Ecto neural progenitor cell (in vitro differentiated cells): ENCODE measurements at regions not wholly inside any gene's neighbourhood (a gene's known extent, or its start where the extent isn't known, plus 50 kb on each side); places are given as distances from the start of the nearest gene placed in this dataset.
"Not testable (repeated sequence)": the region's sequence is repeated elsewhere in the genome, so short reads cannot be mapped to it uniquely, and the experiment has no call there.

Experiments used
- DNase-seq: peaks from one replicate; pipeline ENCODE4 v3.0.0-alpha.2; 2018; ENCODE audit warnings: low spot score

DNA sequence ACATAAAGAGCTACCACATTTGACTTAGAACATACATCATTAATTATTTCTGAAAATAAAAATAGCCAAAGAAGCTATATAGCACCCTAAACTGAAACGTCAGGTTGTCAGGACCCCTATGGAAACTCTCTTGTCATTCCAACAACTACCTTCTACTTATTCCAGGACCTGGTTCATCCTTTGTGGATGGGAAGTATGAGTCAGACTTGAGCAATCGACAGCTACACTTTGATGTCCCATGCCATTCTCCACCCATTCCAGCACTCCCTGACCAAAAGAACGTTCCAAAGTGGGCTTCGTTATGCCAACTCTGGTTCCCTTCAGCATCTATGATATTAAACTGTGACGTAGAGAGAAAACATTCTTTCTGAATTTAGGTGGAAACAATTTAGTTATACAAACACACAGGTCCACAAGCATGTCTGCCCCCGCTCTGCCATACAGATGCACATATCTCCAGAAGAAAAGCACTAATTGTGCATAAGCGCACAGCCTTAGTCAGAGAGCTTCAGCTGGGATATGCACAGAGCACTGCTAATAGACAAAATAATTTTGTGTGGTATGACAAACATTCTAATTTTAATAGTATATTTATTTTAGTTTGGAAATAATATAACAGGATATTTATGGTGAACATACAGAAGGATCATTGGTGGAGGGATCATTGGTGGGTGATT, 723.1 kb upstream of the B3GALT2 start:
- DNase-seq = no peak

DNA sequence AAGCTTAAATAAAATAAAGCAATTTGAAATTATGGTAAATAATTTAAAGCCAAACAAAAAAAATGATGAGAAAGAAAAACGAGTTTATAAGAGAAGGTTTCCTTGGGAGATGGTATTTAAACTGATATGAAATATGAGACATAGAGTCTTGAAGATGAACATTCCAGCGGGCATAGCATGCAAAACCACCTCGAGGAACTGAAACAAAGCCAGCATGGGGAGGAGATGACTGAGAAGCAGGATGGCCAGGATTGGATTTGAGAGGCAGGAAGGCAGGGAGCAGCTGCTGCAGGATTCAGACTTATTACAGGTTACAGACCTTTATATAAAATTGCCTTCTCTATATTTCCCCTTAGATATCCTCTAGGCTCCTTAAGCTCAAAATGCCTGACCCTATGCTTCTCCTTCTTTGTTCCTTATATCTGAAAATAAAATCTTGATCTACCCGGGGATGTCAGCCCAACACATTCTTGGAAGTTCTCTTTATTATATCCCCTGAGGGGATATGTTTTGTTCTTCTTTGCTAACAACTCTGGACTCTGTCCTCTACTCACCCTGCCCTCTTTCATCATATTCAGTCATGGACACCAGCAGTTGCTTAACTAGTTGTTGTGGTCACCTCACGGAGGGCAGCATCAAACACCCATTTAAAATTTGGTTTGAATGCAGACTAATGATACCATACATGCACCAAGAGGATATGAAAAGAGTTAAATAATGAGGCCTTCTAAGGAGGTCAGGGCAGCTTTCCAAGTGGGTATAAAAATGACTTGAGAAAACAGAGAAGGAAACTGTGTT, 719.1 kb upstream of the B3GALT2 start:
- no peak for DNase-seq

DNA sequence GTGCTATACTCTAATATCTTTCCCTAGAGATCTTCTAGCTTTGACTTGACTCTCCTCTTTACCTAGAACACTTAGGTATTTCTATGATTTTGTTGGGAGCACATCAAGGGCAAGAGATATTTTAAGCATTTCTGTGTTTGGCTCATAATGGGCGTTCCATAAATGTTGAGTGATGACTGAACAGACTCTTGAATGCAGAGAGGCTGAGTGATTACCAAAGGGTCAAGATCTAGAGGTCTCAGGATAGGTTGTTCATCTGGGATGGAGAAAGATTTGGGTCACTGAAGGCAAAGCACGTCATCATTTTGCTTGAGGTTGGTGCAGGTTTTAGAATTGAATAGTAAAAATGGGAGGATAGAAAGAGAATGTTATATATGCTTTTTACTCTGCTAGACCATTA, 705.4 kb upstream of the B3GALT2 start:
- DNase-seq = no peak

DNA sequence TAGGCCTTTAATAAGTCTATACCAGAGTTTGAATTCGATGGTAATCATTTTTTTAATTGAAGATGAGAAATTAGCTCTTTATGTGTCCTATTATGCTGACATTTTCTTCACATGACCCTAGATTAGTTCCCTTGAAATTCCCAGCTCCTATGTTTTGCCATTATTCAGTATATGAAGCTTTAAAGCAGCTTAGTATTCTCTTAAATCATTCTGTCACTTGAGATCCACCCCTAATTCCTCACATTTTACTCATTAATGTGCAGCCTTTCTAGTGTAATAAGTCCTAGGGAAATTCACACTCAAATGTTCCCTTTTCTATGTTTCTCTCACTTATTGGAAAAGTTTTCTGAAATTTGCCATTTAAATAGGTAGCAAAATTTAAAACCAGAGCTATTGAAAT, 704.5 kb upstream of the B3GALT2 start:
- DNase-seq = no peak

DNA sequence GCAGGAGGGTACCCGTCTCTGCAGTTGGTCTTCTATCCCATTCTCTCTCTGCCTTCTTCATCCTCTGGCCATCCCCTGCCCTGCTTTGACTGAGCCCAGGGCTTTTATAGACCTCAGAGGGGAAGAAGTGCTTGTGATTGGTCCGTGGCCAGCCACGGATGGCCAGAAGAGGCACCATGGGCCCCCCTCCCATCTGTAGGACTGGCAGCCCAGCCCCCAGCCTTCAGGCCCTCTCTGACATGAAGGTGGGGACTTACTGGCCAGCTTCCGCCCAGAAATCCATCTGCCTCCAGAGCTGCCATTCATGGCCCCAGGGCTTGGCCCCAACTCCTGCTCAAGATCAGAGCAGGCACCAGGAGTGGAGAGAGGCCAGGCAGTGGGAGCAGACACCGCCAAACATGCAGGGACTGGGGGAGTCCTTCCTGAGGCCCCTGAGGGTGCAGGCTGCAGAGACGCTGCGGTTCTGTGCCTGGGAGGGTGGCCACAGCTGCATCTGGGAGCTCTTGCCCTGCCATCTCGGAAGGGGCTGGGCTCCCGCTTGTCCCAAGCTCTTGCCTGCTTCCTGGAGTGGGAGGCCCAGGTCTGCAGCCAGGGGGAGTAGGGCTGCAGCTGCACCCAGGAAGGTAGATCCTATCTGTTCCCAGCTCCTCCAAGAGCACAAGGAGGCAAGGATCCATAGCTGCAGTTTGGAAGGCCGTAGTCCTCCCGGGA, 698.6 kb upstream of the B3GALT2 start:
- no peak for DNase-seq

DNA sequence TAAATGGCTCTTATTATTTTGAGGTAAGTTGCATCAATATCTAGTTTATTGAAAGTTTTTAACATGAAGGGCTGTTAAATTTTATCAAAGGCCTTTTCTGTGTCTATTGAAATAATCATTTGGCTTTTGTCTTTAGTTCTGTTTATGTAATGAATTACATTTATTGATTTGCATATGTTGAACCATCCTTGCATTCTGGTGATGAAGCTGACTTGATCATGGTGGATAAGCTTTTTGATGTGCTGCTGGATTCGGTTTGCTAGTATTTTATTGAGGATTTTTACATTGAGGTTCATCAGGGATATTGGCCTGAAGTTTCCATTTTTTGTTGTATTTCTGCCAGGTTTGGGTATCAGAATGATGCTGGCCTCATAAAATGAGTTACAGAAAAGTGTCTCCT, 691.5 kb upstream of the B3GALT2 start:
- DNase-seq = not testable (repeated sequence)

DNA sequence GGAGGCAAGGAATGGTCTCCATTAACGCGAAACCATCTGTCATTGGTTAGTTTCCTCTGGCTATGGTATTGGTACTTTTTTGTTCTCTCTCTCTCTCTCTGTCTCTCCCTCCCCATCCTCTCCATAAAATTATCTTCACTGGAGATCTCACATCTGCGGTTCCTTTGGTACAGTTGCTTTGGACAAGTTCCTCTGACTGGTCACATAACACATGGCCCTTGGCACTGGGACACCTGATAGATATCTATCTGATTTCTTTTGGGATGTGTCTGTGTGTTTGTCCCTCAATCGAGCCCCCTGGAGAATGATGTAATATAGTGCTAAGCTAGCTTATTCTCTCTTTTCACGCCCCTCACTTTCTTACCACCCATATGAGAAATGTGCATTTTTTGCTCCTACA, 682.0 kb upstream of the B3GALT2 start:
- no peak for DNase-seq

DNA sequence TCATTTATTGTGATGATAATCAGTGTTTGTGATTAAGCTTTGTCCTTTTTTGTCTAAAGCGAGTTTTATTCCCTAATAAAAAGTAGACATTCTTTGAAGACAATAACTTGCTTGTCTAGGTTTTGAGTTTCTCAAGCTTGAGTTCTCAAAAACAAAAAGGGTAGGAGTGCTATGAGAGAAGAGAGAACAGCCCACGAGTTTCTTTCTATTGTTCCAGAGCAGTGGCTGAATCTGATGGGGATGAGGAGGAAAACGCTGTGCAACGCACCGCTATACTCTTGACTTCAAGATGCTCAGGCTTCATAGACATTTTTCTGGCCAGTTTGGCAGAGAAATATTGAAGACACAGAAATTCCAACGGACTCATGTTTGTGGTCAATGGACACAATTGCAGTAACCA, 669.8 kb upstream of the B3GALT2 start:
- DNase-seq = no peak

DNA sequence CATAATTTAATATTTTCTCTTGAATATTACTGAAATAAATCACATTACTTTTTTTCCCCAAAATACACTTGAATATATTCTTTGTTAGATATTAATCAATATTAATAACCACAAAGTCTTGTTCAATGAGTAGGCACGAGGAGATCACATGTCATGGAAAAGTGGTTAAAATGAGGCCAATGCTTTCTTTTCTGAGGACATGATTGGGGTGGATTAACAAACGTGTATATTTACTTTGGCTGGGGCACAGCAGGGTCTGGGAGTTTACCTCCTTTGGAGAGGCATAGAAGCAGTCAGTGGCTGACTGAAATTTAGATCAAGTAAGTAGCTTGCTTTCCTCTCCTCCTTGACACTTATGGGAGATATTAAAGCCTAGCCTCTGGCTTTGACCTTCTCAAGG, 664.3 kb upstream of the B3GALT2 start:
- DNase-seq = no peak

DNA sequence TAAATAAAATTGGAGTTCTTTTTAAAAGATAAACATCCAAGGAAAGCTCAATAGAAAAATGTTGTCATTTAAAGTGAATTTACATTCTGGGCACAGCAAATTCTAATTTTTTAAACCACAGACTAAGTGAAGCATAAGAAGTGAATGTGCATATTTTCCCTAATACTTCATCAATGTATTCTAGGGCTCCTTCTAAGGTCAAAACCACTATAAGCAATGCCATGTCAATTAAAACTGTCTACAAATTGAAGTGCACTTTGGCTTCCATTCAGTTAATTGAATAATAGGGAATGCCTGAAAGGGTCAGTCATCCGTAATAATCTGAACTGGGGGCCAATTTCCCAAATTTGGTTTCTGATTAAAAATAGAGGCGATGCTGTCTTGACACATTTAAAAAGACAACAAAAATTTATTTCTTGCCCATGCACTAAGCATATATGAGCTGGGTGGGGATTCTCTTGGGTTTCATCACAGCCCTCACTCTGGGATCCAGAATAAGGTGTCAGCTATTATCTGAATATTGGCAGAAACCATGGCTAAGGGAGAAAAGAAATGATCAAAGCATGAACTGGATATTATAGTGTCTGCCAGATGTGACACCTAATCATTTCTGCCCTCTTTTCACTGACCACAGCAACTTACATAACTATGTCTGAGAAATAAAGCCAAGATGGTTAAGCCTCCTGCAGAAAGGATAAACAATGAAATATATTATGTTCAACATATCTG, 660.6 kb upstream of the B3GALT2 start:
- no peak for DNase-seq

DNA sequence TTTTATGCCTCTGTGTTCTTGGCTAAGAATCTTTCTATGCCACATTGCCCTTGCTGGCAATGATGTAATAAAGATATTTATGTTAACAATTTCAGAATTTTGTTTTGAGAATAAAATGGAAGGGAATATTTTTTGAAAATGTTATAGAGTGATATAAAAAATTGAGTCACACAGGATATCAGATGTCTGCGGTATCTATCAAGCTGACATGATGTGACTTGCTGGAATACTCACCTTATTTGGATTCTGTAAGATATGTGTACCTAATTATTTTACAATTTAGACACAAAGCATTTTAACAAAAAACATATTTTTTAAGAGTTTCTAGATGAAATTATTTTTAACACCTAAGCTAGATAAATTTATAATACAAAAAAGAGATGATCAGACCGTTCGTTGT, 660.0 kb upstream of the B3GALT2 start:
- no peak for DNase-seq

DNA sequence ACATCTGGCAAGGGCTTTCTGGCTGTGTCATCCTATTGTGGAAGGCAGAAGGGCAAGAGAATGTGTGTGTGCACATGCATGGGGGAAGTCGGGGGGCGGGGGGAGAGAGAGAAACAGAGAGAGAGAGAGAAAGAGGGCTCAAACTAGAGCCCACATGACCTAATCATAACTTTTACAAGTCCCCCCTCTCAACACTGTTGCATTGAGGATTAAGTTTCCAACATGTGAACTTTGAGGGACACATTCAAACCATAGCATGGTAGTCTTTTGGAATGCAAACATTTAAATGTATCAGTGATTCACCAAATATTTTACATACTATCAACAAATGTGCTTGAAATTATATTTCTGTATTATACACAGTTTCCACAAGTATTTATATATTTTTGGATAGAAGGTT, 655.4 kb upstream of the B3GALT2 start:
- no peak for DNase-seq

DNA sequence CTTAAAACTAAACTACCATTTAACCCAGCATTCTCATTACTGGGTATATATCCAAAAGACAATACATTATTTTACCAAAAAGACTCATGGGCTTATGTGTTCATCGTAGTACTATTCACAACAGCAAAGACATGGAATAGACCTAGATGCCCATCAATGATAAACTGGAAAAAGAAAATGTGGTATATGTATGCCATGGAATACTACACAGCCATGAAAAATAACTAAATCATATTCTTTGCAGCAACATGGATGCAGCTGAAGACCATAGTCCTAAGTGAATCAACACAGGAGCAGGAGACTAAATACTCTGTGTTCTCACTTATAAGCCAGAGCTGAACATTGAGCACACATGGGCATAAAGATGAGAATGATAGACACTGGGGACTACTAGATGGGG, 645.1 kb upstream of the B3GALT2 start:
- DNase-seq = no peak

DNA sequence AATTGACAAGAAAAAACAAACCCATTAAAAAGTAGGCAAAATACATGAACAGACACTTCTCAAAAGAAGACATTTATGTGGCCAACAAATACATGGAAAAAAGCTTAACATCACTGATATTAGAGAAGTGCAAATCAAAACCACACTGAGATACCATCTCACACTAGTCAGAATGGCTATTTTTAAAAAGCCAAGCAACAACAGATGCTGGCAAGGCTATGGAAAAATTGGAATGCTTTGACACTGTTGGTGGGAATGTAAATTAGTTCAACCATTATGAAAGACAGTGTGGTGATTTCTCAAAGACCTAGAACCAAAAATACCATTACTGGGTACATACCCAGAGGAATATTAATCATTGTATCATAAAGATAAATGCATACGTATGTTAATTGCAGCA, 641.1 kb upstream of the B3GALT2 start:
- no peak for DNase-seq

DNA sequence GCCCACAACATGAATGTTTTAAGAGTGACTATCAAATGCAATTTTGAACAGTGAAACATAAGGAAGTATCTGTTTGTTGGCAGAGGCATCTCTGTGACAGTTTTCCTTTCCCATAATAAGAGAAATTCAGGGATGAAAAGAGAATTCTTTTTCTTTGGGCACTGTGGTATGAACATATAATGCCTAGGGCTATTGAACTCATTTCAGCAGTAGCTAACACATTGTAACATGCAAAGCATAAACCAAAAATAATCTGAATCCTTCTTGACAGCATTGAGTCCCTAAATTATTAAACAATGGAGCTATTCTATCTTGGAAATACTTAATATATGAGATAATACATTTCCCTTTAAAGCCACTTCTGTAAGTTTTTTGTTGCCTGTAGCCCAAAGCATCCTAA, 633.0 kb upstream of the B3GALT2 start:
- no peak for DNase-seq

DNA sequence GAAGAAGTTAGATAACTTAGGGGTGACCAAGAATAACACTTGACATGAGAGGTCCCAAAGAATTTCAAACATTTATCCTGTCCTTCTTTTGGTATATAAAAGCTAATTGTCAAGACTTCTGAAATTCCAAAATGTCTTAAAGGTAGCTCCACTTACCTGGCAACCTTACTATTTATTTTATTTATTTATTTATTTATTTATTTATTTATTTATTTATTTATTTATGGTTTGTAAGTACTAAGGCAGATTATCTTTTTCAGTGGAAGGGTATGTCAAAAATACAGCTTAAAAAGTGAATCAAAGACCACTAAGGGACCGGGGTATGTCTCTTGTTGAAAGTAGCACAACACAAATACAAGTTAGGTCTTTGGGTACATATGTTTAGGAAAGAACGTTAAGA, 620.8 kb upstream of the B3GALT2 start:
- DNase-seq = no peak

DNA sequence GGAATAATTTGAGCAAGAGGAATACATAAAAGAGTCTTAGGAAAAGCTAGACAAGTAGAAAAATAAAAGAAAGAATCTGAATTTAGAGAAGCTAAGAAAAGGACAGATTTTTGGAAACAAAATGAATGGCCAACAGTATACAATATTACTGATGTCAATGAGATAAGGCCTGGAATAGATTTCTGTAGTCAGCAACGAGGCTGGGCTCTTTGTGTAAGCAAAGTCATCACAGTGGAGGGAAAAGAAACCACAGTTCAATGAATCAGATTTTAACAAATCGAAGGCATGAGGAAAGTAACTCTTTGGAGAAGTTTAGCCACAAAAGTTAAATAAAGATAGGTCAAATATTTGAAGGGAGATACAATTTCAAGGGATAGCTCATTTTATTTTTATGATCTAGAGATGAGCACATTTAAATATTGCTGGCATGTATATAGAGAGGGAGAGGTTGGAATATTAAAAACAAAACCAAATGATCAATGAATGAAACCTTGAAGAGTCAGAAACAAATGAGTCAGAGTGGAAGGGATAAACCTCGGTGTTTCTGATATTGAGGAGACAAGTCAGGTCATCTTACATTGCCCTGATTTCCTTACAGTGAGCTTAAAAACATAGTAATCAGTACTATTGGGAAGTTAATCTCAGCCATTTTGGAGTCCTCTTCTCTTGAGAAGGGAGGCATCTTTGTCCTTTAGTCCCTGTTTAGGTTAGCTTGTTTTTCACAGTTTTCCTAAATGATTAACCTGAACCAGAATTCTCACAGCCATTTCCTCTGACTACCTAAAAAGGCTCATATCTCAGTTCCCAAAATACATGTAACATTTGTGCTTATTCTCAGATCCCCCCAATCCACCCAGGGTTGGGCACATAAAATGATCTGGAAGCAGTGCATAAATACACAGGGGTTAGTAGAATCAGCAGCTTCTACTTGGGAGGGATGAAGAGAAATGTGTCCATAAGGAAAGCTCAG, 620.0 kb upstream of the B3GALT2 start:
- no peak for DNase-seq

DNA sequence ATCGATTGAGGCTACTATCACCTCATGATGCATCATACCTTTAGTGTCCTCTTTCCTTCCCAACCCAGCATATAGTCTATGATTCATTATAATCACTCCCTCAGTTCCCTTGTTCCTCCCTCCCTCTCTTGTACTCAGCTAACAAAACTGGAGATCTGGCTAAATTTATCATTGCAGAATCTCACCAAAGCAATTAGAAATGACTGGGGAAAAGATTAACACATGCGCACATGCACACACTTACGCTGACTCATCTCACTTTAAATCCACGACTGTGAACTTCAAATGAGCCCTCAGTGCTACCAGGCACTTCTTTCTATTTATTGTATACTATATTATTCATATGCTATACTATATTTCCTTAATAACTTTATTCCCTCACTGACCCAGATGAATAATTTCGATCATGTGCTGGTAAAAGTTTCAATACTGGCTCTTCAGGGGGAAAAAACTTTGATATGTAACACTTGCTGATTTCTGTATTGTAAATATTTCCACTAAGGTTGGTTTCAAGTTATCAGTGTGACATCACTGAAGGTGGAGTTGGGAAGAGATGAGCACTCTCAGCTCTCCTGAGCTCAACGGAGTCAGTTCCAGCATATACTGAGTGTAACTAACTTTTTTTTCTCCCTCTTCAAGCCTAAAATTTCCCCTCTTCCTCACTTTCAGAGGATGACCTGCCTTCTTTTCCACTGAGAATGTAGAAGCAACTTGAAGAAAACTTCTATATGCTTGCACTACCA, 613.7 kb upstream of the B3GALT2 start:
- no peak for DNase-seq

DNA sequence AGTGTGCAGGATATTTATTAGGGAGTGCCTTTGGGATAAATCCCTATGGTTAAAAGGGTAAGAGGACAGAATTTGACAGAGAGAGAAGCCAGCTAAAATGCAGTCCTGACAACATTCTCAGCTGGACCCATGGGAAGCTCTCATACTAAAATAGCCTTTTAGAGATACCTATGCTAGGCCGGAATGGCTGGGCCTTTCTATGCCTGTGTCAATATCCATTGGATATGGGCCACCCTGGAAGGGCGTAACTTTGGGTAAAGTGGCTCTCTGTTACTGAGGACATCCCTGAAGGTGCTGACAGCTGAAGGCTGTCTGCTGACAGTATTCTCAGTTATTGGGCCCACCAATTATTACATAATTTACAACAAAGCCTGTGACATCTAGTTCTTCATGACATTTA, 613.0 kb upstream of the B3GALT2 start:
- no peak for DNase-seq

DNA sequence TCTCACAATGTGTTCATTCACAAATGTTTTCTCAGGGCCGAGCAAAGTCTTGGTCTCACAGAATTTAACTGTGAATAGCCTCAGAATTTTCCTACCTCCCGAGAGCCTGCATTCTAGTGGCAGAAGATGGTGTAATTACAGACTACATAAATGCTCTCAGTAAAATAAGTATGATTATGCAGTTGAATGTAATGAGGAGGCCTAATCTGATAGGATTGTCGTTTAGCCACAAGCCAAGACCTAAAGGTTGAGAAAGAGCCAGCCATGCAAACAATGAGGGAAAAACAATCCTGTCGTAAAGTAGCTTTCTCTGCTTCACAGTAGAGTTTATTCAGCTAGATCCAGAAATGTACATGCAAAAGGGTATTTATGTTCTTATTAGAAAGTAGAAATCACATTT, 607.8 kb upstream of the B3GALT2 start:
- DNase-seq = no peak

DNA sequence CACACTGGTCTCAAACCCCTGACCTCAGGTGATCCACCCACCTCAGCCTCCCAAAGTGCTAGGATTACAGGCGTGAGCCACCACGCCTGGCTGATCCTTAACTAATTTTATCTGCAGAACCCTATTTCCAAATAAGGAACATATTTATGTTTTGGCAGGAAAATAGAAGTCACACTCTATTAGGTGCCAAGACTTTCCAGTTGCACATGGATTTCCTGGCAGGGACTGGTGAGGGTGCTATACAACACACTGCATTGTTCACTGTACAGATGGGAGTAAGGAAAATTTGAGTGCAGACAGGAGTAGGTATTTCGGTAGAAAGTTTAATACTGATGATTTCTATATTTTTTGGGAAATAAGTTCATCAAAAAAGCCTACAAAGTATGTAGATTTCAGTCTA, 605.3 kb upstream of the B3GALT2 start:
- DNase-seq = no peak
